ENCODE measurements at regions not wholly inside any gene's neighbourhood (a gene's known extent, or its start where the extent isn't known, plus 50 kb on each side); places are given as distances from the start of the nearest gene placed in this dataset.
A peak's percentile ranks its signal among the peaks of the same experiment; 100 is the strongest.

DNA sequence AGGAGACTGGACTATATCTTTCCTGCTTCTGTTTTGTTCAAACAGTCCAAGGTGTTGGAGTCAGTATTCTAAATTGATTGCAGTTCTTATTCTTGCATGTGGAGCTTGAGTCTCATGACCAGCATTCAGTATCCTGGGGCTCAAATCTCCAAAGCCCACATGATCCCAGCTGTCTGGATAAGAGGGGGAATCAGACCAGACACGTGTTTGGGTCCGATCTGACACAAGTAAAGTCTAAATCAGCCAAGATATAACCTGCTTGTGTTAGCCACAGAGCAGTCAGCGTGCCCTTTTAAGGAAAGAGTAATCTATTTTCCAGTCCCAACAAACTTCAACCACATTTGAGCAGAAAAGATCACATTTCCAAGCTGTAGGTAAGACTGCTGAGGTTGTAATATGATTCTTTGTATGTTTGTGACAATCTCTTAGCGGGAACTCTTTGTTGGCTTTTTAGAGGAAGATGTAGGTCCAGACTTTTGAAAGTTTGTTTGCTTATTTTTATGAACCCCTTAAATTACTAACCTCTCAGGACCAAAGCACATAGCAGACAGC lies 334.6 kb downstream of the SLC4A3 start:
- H3K27me3 ChIP-seq, result no peaks in the 10 kb centered on the region
- H3K9me3 ChIP-seq (ENCODE audit: low read depth), result no peaks in the 10 kb centered on the region
- no peaks in the 10 kb centered on the region for H4K20me1 ChIP-seq (ENCODE audit: insufficient read depth, poor library complexity, severe bottlenecking)
- H3K4me1 ChIP-seq (ENCODE audit: insufficient read depth), result no peaks in the 10 kb centered on the region
- H2AFZ ChIP-seq, result peak overlapping the region; percentile 0
- H3K4me2 ChIP-seq, result no peak overlapping the region
- H3K4me3 ChIP-seq, result no peak overlapping the region
- TF ChIP-seq EZH2 (IDR thresholded peaks at IDR 0.05; ENCODE audit: borderline replicate concordance), result no peak
- TF ChIP-seq, protein P1, sequence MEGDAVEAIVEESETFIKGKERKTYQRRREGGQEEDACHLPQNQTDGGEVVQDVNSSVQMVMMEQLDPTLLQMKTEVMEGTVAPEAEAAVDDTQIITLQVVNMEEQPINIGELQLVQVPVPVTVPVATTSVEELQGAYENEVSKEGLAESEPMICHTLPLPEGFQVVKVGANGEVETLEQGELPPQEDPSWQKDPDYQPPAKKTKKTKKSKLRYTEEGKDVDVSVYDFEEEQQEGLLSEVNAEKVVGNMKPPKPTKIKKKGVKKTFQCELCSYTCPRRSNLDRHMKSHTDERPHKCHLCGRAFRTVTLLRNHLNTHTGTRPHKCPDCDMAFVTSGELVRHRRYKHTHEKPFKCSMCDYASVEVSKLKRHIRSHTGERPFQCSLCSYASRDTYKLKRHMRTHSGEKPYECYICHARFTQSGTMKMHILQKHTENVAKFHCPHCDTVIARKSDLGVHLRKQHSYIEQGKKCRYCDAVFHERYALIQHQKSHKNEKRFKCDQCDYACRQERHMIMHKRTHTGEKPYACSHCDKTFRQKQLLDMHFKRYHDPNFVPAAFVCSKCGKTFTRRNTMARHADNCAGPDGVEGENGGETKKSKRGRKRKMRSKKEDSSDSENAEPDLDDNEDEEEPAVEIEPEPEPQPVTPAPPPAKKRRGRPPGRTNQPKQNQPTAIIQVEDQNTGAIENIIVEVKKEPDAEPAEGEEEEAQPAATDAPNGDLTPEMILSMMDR (IDR thresholded peaks at IDR 0.05; ENCODE audit: poor library complexity), result no peak
- TF ChIP-seq EZH2phosphoT487 (IDR thresholded peaks at IDR 0.05; ENCODE audit: low read depth, severe bottlenecking, unreplicated experiment), result no peak
- H3K36me3 ChIP-seq (replicated peaks; ENCODE audit: insufficient read depth, low read depth), result no peaks in the 10 kb centered on the region
- no peaks in the 10 kb centered on the region for H3K9me2 ChIP-seq (replicated peaks; ENCODE audit: insufficient read depth)
- 31% methylated on average over 4 of the region's 4 CpGs for WGBS (ENCODE audit: low lambda C conversion rate, missing lambda C conversion rate)
- no peak for DNase-seq (ENCODE audit: low spot score)
- H3K27ac ChIP-seq, result peak overlapping the region; percentile 6
- H3K79me2 ChIP-seq, result no peaks in the 10 kb centered on the region

DNA sequence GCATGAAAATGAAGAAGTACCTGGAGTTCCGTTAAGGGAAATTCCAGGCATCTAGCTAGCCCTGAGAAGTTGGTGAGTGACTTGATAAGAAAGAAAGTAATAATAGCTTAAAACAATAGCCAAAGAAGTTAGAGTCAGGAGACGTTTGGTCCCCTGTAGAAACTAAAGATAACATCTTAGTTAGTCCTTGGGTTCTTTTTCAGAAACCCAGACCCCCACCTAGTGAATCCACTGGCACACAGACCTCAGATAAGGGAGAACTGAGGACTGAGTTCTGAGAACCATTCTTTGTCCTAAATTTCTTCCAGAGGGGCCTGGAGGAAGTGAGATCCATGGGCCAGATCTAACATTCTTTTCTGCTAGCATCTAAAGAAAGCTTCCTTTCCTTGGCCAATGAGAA lies 335.4 kb downstream of the SLC4A3 start:
- TF ChIP-seq EZH2 (IDR thresholded peaks at IDR 0.05; ENCODE audit: borderline replicate concordance), result no peak
- Histone ChIP-seq H3K79me2 (no peaks in the 10 kb centered on the region), H3K36me3 (replicated peaks; ENCODE audit: insufficient read depth, low read depth) (no peaks in the 10 kb centered on the region), H3K4me2 (no peak overlapping the region), H4K20me1 (ENCODE audit: insufficient read depth, poor library complexity, severe bottlenecking) (no peaks in the 10 kb centered on the region), H3K4me1 (ENCODE audit: insufficient read depth) (no peaks in the 10 kb centered on the region), H3K27me3 (no peaks in the 10 kb centered on the region), H3K9me2 (replicated peaks; ENCODE audit: insufficient read depth) (no peaks in the 10 kb centered on the region), H2AFZ (no peak overlapping the region), H3K9me3 (ENCODE audit: low read depth) (no peaks in the 10 kb centered on the region), H3K4me3 (no peak overlapping the region), H3K27ac (no peak overlapping the region)
- DNase-seq (ENCODE audit: low spot score), result no peak
- WGBS (ENCODE audit: low lambda C conversion rate, missing lambda C conversion rate), result 54% methylated on average over 2 of the region's 2 CpGs

DNA sequence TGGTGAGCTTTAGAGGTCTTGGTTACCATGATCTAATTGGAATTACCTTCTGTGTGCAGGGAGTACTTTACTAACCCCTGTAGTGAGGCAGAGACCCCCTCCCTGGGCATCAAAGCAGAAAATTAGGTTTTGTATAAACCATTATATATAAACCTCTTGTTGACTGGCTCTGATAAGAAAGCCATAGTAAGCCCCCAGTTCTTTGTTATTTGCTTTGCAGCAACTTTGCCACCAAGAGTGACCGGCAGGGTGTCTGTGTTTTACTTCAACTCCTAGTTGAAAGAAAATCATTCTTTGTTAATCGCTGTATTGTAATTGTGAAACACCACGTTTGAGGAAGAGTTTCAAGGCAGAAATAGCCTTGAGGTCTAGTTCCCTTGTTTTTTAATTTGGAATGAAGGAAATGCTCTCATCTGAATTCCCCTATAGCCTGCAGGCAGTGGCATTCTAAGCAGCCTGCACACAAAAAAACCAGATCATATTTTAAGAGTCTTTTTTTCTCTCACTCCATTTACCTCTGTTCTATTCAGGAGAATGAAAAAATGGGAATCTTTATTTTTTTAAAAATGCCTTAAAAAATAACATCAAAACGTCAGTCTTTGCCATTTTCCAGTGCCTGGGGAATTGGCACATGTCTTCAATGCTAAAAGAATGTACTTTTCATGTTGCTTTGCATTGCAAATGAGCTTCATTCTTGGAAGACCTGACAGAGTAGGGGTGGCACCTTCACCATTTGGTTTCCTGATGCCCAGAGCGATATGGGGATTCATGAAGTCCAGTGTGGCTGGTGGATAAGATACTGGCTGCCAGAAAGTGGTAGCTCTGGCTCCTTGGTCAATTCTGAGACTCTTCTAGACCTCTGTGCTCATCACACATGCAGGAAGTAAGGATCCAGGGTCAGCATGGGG lies 338.1 kb downstream of the SLC4A3 start:
- Histone ChIP-seq H3K9me3 (ENCODE audit: low read depth) (no peaks in the 10 kb centered on the region), H3K4me1 (ENCODE audit: insufficient read depth) (no peaks in the 10 kb centered on the region), H3K27me3 (no peaks in the 10 kb centered on the region), H3K79me2 (no peaks in the 10 kb centered on the region), H3K4me3 (no peak overlapping the region), H3K27ac (no peak overlapping the region), H4K20me1 (ENCODE audit: insufficient read depth, poor library complexity, severe bottlenecking) (no peaks in the 10 kb centered on the region), H3K36me3 (replicated peaks; ENCODE audit: insufficient read depth, low read depth) (no peaks in the 10 kb centered on the region), H2AFZ (no peak overlapping the region), H3K9me2 (replicated peaks; ENCODE audit: insufficient read depth) (no peaks in the 10 kb centered on the region), H3K4me2 (no peak overlapping the region)
- WGBS (ENCODE audit: low lambda C conversion rate, missing lambda C conversion rate), result 32% methylated on average over 5 of the region's 5 CpGs
- no peak for TF ChIP-seq EZH2phosphoT487 (IDR thresholded peaks at IDR 0.05; ENCODE audit: low read depth, severe bottlenecking, unreplicated experiment)
- TF ChIP-seq, protein P1 (IDR thresholded peaks at IDR 0.05; ENCODE audit: poor library complexity), result no peak
- TF ChIP-seq EZH2 (IDR thresholded peaks at IDR 0.05; ENCODE audit: borderline replicate concordance), result no peak
- DNase-seq (ENCODE audit: low spot score), result no peak

Data from hepatocyte (in vitro differentiated cells).